ENCODE measurements at regions not wholly inside any gene's neighbourhood (a gene's known extent, or its start where the extent isn't known, plus 50 kb on each side); places are given as distances from the start of the nearest gene placed in this dataset.

DNA sequence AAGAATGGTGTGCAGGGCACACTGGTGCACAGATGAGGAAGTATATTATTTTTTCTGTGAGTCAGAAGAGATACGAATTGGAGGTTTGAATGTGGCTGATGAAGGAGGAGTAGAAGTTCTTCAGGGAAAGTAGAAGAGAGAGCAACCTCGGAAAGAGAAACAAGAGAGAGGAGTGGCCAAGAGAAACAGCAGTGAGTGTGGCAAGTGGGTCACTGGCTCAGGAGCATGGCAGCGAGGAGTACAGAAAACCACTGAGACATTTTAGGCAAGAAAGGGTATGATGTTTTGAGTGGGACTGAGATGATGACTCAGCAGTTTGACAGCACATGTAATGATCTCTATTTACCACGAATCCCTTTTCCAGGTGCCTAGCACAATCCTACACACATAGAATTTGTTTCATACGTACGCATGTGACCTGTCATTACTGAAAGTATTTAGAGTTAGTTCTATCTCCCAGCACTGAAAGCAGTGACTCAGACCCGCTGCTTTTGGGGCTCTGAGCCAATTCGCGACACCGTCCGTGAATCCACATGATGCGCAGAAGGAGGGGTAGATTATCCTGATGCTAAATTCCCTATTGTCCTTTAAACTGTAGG lies 915.4 kb downstream of the DCDC2C start:
- Mint-ChIP-seq H3K27ac (ENCODE audit: unreplicated experiment) (no peak overlapping the region), H3K36me3 (ENCODE audit: unreplicated experiment) (no peaks in the 10 kb centered on the region), H3K27me3 (ENCODE audit: unreplicated experiment) (no peaks in the 10 kb centered on the region), H3K4me3 (ENCODE audit: unreplicated experiment) (no peak overlapping the region), H3K4me1 (ENCODE audit: low read depth, unreplicated experiment) (no peaks in the 10 kb centered on the region), H3K9me3 (ENCODE audit: unreplicated experiment) (no peaks in the 10 kb centered on the region)
- no peak for DNase-seq
- TF ChIP-seq, protein P1, sequence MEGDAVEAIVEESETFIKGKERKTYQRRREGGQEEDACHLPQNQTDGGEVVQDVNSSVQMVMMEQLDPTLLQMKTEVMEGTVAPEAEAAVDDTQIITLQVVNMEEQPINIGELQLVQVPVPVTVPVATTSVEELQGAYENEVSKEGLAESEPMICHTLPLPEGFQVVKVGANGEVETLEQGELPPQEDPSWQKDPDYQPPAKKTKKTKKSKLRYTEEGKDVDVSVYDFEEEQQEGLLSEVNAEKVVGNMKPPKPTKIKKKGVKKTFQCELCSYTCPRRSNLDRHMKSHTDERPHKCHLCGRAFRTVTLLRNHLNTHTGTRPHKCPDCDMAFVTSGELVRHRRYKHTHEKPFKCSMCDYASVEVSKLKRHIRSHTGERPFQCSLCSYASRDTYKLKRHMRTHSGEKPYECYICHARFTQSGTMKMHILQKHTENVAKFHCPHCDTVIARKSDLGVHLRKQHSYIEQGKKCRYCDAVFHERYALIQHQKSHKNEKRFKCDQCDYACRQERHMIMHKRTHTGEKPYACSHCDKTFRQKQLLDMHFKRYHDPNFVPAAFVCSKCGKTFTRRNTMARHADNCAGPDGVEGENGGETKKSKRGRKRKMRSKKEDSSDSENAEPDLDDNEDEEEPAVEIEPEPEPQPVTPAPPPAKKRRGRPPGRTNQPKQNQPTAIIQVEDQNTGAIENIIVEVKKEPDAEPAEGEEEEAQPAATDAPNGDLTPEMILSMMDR (IDR thresholded peaks at IDR 0.05; ENCODE audit: partially characterized antibody, unreplicated experiment): no peak

DNA sequence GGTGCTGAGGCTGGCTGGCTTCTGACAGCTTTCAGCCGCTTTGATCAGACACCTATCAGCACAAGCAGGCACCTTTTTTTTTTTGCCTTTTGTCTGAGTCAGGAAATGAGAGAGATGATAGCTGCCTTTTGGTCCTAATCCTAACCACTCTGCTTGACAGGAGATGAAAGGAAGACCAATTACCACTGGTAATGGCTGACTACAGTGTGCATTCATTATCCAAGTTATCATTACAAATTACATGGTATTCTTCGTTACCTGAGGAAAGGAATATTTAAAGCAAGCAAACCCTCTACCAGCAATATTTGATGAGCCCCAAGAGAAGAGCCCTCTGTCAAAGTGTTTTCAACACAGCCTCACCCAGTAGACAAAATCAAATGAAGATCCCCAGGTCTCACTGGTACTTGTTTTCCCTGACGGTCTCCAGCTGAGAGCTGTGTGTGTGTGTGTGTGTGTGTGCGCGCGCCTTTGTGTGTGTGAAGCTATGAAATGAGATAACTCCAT lies 925.7 kb downstream of the DCDC2C start:
- H3K4me1 Mint-ChIP-seq (ENCODE audit: low read depth, unreplicated experiment): peaks cover 6% of the 10 kb centered on the region
- no peak overlapping the region for H3K27ac Mint-ChIP-seq (ENCODE audit: unreplicated experiment)
- no peaks in the 10 kb centered on the region for H3K36me3 Mint-ChIP-seq (ENCODE audit: unreplicated experiment)
- TF ChIP-seq, protein P1 (IDR thresholded peaks at IDR 0.05; ENCODE audit: partially characterized antibody, unreplicated experiment): no peak
- no peak overlapping the region for H3K4me3 Mint-ChIP-seq (ENCODE audit: unreplicated experiment)
- DNase-seq: peak; percentile 23
- no peaks in the 10 kb centered on the region for H3K27me3 Mint-ChIP-seq (ENCODE audit: unreplicated experiment)
- H3K9me3 Mint-ChIP-seq (ENCODE audit: unreplicated experiment): no peaks in the 10 kb centered on the region

DNA sequence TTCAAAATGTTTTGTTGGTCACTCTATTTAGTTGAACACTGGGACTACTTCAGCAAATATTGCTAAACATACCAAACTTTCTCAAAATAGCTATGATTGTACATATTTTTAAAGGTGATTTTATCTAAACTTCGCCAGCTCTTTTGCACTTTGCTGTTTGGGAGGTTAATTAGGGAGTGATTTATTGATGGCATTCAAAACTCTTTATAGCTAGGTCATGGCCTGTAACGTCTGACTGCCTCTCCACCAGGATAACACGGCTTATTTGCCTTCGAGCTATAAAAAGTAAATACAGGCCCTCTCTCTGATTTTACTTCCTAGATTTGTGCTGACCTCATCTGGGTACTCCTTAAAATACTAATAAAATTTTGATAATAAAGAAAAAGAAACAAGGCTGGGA lies 931.9 kb downstream of the DCDC2C start:
- DNase-seq: no peak
- Mint-ChIP-seq H3K27ac (ENCODE audit: unreplicated experiment) (no peak overlapping the region), H3K4me1 (ENCODE audit: low read depth, unreplicated experiment) (no peaks in the 10 kb centered on the region), H3K36me3 (ENCODE audit: unreplicated experiment) (no peaks in the 10 kb centered on the region), H3K9me3 (ENCODE audit: unreplicated experiment) (peaks cover 1% of the 10 kb centered on the region), H3K4me3 (ENCODE audit: unreplicated experiment) (no peak overlapping the region), H3K27me3 (ENCODE audit: unreplicated experiment) (no peaks in the 10 kb centered on the region)
- TF ChIP-seq, protein P1 (IDR thresholded peaks at IDR 0.05; ENCODE audit: partially characterized antibody, unreplicated experiment): no peak

DNA sequence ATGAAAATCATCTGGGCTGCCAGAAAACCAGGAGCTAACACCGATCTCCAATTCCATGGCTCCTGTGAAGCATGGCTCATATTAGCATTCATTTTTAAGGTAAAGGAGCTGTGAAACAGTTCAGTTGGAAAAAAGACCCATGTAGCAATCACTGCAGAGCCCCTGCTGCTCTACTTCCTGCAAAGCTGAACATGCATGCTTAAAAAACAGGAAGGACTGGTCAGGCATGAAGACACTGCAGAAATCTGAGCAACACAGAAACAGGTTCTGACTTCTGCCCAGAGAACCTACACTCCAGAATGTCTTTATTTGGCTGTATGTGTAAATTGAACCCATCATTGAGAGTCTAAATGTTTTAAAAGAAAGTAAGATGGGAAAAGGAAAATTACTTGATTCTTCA lies 950.6 kb downstream of the DCDC2C start:
- Mint-ChIP-seq H3K36me3 (ENCODE audit: unreplicated experiment) (no peaks in the 10 kb centered on the region), H3K27ac (ENCODE audit: unreplicated experiment) (no peak overlapping the region), H3K9me3 (ENCODE audit: unreplicated experiment) (no peaks in the 10 kb centered on the region), H3K4me3 (ENCODE audit: unreplicated experiment) (no peak overlapping the region), H3K4me1 (ENCODE audit: low read depth, unreplicated experiment) (peaks cover 4% of the 10 kb centered on the region), H3K27me3 (ENCODE audit: unreplicated experiment) (no peaks in the 10 kb centered on the region)
- TF ChIP-seq, protein P1 (IDR thresholded peaks at IDR 0.05; ENCODE audit: partially characterized antibody, unreplicated experiment): no peak
- DNase-seq: no peak

DNA sequence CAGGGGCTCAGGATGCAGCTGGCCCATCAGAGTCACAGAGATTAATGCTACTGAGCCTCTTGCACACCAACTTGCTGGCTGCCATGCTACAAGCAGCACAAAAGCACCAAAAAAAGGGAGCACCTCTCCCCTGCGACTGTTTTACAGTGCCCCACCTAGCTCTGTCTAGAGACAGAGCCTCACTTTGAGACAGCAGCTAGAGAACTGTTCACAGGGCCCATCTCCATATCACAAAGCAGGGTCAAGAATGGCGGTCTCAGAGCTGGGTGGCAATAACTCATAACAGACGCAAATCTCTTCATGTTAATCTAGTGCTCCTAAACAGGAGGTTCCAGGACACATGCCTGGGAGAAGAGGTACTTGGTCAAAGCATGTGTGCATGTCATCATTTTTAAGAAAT lies 953.0 kb downstream of the DCDC2C start:
- H3K4me3 Mint-ChIP-seq (ENCODE audit: unreplicated experiment): no peak overlapping the region
- no peaks in the 10 kb centered on the region for H3K9me3 Mint-ChIP-seq (ENCODE audit: unreplicated experiment)
- peaks cover 4% of the 10 kb centered on the region for H3K4me1 Mint-ChIP-seq (ENCODE audit: low read depth, unreplicated experiment)
- no peak overlapping the region for H3K27ac Mint-ChIP-seq (ENCODE audit: unreplicated experiment)
- H3K36me3 Mint-ChIP-seq (ENCODE audit: unreplicated experiment): no peaks in the 10 kb centered on the region
- DNase-seq: no peak
- TF ChIP-seq, protein P1 (IDR thresholded peaks at IDR 0.05; ENCODE audit: partially characterized antibody, unreplicated experiment): no peak
- H3K27me3 Mint-ChIP-seq (ENCODE audit: unreplicated experiment): no peaks in the 10 kb centered on the region
